GM18873 (cell line): ENCODE measurements at regions not wholly inside any gene's neighbourhood (a gene's known extent, or its start where the extent isn't known, plus 50 kb on each side); places are given as distances from the start of the nearest gene placed in this dataset.

Experiments
- ATAC-seq: cut with Tn5 transposase; IDR thresholded peaks from one replicate; pipeline ENCODE4 v1.9.1; 2021; ENCODE audit warnings: mild to moderate bottlenecking, moderate library complexity, moderate number of reproducible peaks; ENCODE audit not compliant: unreplicated experiment, low FRiP score

GRCh38 chr6:53418288-53418687 lies 69.5 kb upstream of the ELOVL5 start:
- ATAC-seq: no peak

- ATAC-seq: no peak
Measured at GRCh38 chr6:53417141-53417540, 68.4 kb upstream of the ELOVL5 start.

GRCh38 chr6:53413326-53413725 lies 64.6 kb upstream of the ELOVL5 start:
- no peak for ATAC-seq

- no peak for ATAC-seq
Measured at GRCh38 chr6:53412751-53413150, 64.0 kb upstream of the ELOVL5 start.

- ATAC-seq: no peak
Measured at GRCh38 chr6:53412021-53412715, 63.4 kb upstream of the ELOVL5 start.

- ATAC-seq: no peak
Measured at GRCh38 chr6:53411451-53411850, 62.7 kb upstream of the ELOVL5 start.

- ATAC-seq: peak; percentile 76
Measured at GRCh38 chr6:53410508-53411258, 61.9 kb upstream of the ELOVL5 start.

- no peak for ATAC-seq
Measured at GRCh38 chr6:53408826-53409225, 60.1 kb upstream of the ELOVL5 start.

- no peak for ATAC-seq
Measured at GRCh38 chr6:53399027-53399344, 50.2 kb upstream of the ELOVL5 start.

- ATAC-seq: no peak
Measured at GRCh38 chr6:53398247-53399026, 49.7 kb upstream of the ELOVL5 start.
